ENCODE measurements at regions not wholly inside any gene's neighbourhood (a gene's known extent, or its start where the extent isn't known, plus 50 kb on each side); places are given as distances from the start of the nearest gene placed in this dataset.
A peak's percentile ranks its signal among the peaks of the same experiment; 100 is the strongest.

DNA sequence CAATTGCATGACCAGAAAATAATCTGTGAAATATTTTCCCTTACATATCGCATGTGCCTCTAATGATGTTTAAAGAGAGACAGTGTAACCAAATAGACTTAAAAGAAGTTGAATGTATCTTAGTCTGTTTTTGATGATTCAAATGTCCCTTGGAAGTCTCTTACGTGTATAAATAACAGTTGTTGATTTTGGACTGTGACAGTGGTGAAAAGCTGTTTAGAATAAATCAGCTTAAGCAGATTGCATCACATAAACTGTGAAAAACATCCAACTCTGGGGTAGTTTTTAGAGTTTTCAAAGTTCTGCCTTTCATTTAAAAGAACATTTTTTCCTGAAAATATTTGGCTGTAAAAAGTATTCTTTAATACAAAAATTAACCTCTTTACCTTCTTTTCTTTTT is 301.1 kb downstream of the PRR16 start:
- Histone ChIP-seq H3K27me3 (no peaks in the 10 kb centered on the region), H3K27ac (no peak overlapping the region), H3K4me3 (no peak overlapping the region), H3K4me1 (peaks cover 0 to 13% (median 0%) of the 10 kb centered on the region in 4 donors), H3K36me3 (no peaks in the 10 kb centered on the region), H3K9me3 (no peaks in the 10 kb centered on the region)
- no peak for DNase-seq
- TF ChIP-seq, protein P1, sequence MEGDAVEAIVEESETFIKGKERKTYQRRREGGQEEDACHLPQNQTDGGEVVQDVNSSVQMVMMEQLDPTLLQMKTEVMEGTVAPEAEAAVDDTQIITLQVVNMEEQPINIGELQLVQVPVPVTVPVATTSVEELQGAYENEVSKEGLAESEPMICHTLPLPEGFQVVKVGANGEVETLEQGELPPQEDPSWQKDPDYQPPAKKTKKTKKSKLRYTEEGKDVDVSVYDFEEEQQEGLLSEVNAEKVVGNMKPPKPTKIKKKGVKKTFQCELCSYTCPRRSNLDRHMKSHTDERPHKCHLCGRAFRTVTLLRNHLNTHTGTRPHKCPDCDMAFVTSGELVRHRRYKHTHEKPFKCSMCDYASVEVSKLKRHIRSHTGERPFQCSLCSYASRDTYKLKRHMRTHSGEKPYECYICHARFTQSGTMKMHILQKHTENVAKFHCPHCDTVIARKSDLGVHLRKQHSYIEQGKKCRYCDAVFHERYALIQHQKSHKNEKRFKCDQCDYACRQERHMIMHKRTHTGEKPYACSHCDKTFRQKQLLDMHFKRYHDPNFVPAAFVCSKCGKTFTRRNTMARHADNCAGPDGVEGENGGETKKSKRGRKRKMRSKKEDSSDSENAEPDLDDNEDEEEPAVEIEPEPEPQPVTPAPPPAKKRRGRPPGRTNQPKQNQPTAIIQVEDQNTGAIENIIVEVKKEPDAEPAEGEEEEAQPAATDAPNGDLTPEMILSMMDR (IDR thresholded peaks at IDR 0.05): no peak
- intact Hi-C loops (cut with DNase I; ENCODE audit: low total_unique reads): no loop called here

DNA sequence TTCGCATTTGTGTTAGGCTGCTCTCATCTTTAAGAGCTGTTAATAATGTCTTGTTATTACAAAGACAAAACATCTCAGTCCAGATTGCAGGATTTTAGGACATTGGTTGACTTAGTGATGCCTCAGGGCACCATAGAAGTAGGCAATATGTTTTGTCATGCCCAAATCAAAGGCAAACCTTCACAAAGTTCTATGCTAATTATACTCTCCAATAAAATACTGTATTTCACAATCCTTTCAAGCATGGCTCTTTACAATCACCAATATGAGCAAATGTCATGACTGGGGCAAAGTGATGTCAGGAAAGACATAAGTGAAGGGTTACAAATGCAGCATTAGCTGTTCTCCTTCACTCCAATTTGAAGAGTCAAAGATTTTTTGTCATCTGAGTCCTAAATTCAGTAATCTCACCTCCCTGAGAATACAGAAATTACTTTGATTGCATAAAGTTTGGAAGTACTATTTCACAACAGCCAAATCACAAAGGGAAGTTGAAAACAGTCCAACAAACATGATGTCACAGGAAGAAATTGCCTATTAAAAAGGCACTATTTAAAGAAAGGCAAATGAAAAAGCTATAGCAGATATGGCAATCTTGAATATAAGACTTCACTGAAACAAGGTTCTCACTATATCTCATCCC is 303.2 kb downstream of the PRR16 start:
- Histone ChIP-seq H3K27ac (no peak overlapping the region), H3K36me3 (no peaks in the 10 kb centered on the region), H3K4me3 (no peak overlapping the region), H3K4me1 (peaks cover 0 to 13% (median 0%) of the 10 kb centered on the region in 4 donors), H3K27me3 (no peaks in the 10 kb centered on the region), H3K9me3 (no peaks in the 10 kb centered on the region)
- intact Hi-C loops (cut with DNase I; ENCODE audit: low total_unique reads): no loop called here
- DNase-seq: no peak
- TF ChIP-seq, protein P1 (IDR thresholded peaks at IDR 0.05): no peak

DNA sequence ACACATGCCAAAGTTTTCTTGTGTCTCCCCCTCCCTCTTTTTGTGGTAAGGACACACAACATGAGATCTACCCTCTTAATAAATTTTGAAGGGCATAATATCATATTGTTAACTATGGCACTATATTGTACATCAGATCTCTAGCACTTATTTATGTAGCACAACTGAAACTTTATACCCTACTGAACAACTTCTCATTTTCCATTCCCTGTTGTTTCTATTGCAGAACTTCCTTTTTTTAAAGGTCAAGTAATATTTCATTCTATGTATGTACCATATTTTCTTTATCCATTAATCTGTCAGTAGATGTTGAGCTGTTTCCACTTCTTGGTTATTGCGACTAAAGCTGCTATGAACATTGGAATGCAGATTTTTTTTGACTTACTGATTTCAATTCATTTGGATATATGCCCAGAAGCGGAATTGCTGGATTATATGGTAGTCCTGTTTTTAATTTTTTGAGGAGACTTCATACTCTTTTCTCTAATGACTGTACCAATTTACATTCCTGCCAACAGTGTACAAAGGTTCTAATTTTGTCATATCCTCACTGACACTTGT is 305.3 kb downstream of the PRR16 start:
- TF ChIP-seq, protein P1 (IDR thresholded peaks at IDR 0.05): no peak
- H3K27me3 ChIP-seq: no peaks in the 10 kb centered on the region
- intact Hi-C loops (cut with DNase I; ENCODE audit: low total_unique reads): no loop called here

DNA sequence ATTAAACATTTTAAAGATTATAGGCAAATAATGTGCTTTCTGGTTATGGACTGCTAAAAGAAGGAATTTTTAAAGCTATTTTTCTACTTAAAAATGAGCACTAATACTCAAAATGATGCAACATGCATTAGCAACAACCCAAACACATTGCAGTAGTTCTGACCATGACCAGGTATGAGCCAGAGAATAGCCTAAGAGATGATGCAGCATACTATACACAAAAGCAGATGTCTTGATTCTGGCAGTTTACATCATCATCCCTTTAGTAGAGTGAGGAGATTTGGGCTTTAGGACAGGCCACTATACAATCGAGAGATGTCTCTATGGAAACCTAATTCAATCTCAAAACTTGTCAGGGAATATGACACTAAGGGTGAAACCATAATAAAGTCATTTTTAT is 307.1 kb downstream of the PRR16 start:
- Histone ChIP-seq H3K27ac (no peak overlapping the region), H3K9me3 (no peaks in the 10 kb centered on the region), H3K27me3 (no peaks in the 10 kb centered on the region), H3K4me1 (no peaks in the 10 kb centered on the region), H3K36me3 (no peaks in the 10 kb centered on the region), H3K4me3 (no peak overlapping the region)
- intact Hi-C loops (cut with DNase I; ENCODE audit: low total_unique reads): loop anchor here (10.0 kb wide), 1 partner anchor 54 kb away; no protein-coding TSS in a partner anchor
- no peak for DNase-seq
- TF ChIP-seq, protein P1 (IDR thresholded peaks at IDR 0.05): no peak

More for the DNA sequence above, 305.3 kb downstream of the PRR16 start:
- DNase-seq: no peak
- Histone ChIP-seq H3K27ac (no peak overlapping the region), H3K9me3 (no peaks in the 10 kb centered on the region), H3K4me1 (peaks cover 0 to 13% (median 0%) of the 10 kb centered on the region in 4 donors), H3K36me3 (no peaks in the 10 kb centered on the region), H3K4me3 (no peak overlapping the region)

DNA sequence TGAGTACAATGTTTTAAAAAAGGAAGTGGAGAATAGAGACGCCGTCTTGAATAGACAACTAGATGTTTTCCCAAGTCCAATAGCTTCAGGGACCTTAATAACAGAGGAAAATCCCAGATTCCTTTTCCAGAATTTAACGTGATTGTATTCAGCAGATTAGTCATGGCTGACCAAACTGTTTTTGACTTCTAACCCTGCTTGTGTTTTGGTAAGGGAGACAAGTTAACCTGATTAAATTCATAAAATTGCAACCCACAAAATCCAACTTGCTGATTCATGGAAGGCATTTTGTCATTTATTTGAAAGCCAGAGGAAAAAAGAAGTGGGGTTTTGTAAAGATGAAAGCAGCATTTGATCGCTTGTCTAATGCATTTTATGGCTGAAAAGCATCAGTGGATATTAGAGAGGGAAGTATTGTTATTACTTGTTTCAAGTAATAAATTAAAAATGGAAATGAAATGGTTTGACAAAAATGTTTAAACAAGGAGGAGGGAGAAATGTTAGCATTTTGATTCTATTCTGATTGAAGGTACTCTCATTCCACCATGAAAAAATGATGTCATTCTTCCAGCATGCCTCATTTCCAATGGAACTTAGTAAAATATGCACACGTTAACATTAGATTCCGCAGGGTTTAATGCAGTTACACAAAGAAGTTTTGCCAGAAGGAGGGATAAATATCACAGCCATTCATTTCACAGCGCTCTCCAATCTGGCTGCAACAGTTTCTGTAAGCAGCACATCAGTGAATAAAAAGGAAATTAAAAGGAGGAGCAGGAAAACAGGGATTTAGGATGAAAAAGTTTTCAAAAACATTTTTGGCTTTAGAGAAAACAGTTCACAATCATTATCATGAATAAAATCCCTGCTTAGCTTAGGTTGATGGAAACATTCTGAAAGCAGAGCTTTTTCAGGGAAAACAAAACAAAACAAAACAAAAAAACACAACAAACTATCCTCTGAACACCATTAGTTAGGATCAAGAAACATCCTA is 314.7 kb downstream of the PRR16 start:
- H3K27ac ChIP-seq: no peak overlapping the region
- H3K4me1 ChIP-seq: peaks cover 0 to 16% (median 3%) of the 10 kb centered on the region in 4 donors
- DNase-seq: no peak
- H3K9me3 ChIP-seq: no peaks in the 10 kb centered on the region
- intact Hi-C loops (cut with DNase I; ENCODE audit: low total_unique reads): loop anchor here (10.0 kb wide), 1 partner anchor 46 kb away; no protein-coding TSS in a partner anchor
- H3K27me3 ChIP-seq: no peaks in the 10 kb centered on the region
- no peaks in the 10 kb centered on the region for H3K36me3 ChIP-seq
- TF ChIP-seq, protein P1 (IDR thresholded peaks at IDR 0.05): no peak
- peak overlapping the region in 1 of 2 donors; percentile 15 for H3K4me3 ChIP-seq
